ENCODE measurements at regions not wholly inside any gene's neighbourhood (a gene's known extent, or its start where the extent isn't known, plus 50 kb on each side); places are given as distances from the start of the nearest gene placed in this dataset.
A peak's percentile ranks its signal among the peaks of the same experiment; 100 is the strongest.
"Not testable (repeated sequence)": the region's sequence is repeated elsewhere in the genome, so short reads cannot be mapped to it uniquely, and the experiment has no call there.

GRCh38 chr6:163747058-163747457 is 332.5 kb downstream of the QKI start:
- not testable (repeated sequence) for DNase-seq

GRCh38 chr6:163745536-163746400 is 331.2 kb downstream of the QKI start:
- no peak for DNase-seq

- peak in 1 of 2 experiments; percentile 36 for DNase-seq
Measured at GRCh38 chr6:163744256-163744925, 329.9 kb downstream of the QKI start.

- DNase-seq = no peak
Measured at GRCh38 chr6:163743796-163744195, 329.3 kb downstream of the QKI start.

- DNase-seq = peak; percentile 16 to 44
Measured at GRCh38 chr6:163741743-163742363, 327.3 kb downstream of the QKI start.

GRCh38 chr6:163741342-163741741 is 326.8 kb downstream of the QKI start:
- no peak for DNase-seq

GRCh38 chr6:163739966-163740365 is 325.4 kb downstream of the QKI start:
- DNase-seq = no peak

- DNase-seq = no peak
Measured at GRCh38 chr6:163739408-163739725, 324.8 kb downstream of the QKI start.

GRCh38 chr6:163738725-163739407 is 324.3 kb downstream of the QKI start:
- no peak for DNase-seq

GRCh38 chr6:163738304-163738703 is 323.8 kb downstream of the QKI start:
- DNase-seq = no peak

GRCh38 chr6:163735076-163735475 is 320.6 kb downstream of the QKI start:
- DNase-seq = no peak

GRCh38 chr6:163733061-163733460 is 318.5 kb downstream of the QKI start:
- DNase-seq = no peak

GRCh38 chr6:163732479-163732878 is 318.0 kb downstream of the QKI start:
- no peak for DNase-seq

GRCh38 chr6:163732014-163732351 is 317.5 kb downstream of the QKI start:
- not testable (repeated sequence) for DNase-seq

- DNase-seq = no peak
Measured at GRCh38 chr6:163731215-163732013, 316.9 kb downstream of the QKI start.

- no peak for DNase-seq
Measured at GRCh38 chr6:163730246-163731210, 316.0 kb downstream of the QKI start.

- no peak for DNase-seq
Measured at GRCh38 chr6:163729127-163729872, 314.8 kb downstream of the QKI start.

- no peak for DNase-seq
Measured at GRCh38 chr6:163728442-163729126, 314.1 kb downstream of the QKI start.

- DNase-seq = no peak
Measured at GRCh38 chr6:163726037-163726695, 311.6 kb downstream of the QKI start.
